ENCODE measurements at regions not wholly inside any gene's neighbourhood (a gene's known extent, or its start where the extent isn't known, plus 50 kb on each side); places are given as distances from the start of the nearest gene placed in this dataset.

DNA sequence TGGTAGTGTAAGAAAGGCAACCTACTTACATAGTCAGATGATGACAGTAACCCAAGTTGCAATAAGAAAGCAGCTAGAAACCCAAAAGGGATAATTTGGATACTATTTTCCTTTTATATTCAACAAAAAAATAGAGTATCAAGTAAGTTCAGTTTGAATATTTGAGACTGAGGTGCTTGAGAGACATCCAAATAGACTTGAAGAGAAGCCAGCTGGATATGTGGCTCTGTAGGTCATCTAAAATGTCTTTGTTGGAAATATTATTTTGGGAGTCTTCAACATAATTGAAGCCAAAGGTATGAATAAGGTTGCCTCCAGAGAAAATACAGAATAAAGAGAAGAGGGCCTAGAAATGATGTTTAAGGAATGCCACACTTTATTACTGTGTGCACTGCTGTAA is 438.2 kb upstream of the DIAPH2 start:
- no peak for DNase-seq
